ENCODE measurements at regions not wholly inside any gene's neighbourhood (a gene's known extent, or its start where the extent isn't known, plus 50 kb on each side); places are given as distances from the start of the nearest gene placed in this dataset.

- no peak for TF ChIP-seq POLR2A (IDR thresholded peaks at IDR 0.05)
- TF ChIP-seq, protein P1, sequence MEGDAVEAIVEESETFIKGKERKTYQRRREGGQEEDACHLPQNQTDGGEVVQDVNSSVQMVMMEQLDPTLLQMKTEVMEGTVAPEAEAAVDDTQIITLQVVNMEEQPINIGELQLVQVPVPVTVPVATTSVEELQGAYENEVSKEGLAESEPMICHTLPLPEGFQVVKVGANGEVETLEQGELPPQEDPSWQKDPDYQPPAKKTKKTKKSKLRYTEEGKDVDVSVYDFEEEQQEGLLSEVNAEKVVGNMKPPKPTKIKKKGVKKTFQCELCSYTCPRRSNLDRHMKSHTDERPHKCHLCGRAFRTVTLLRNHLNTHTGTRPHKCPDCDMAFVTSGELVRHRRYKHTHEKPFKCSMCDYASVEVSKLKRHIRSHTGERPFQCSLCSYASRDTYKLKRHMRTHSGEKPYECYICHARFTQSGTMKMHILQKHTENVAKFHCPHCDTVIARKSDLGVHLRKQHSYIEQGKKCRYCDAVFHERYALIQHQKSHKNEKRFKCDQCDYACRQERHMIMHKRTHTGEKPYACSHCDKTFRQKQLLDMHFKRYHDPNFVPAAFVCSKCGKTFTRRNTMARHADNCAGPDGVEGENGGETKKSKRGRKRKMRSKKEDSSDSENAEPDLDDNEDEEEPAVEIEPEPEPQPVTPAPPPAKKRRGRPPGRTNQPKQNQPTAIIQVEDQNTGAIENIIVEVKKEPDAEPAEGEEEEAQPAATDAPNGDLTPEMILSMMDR (IDR thresholded peaks at IDR 0.05), result no peak
Observed at GRCh38 chr12:61862986-61863385, 397.2 kb upstream of the USP15 start.
